Mesothelial cell of epicardium (in vitro differentiated cells): ENCODE measurements at regions not wholly inside any gene's neighbourhood (a gene's known extent, or its start where the extent isn't known, plus 50 kb on each side); places are given as distances from the start of the nearest gene placed in this dataset.

ENCODE experiments used
- DNase-seq, 2 experiments: peaks; one replicate each; pipeline ENCODE4 v3.0.0; 2021; ENCODE audit warnings: low spot score in 2 of 2; ENCODE audit not compliant: unreplicated experiment in 2 of 2
- H3K27ac Mint-ChIP-seq: 2 replicates; pipeline ENCODE4 v1.8.0; 2021; ENCODE audit warnings: mixed read lengths
- H3K27me3 Mint-ChIP-seq: 2 replicates; pipeline ENCODE4 v1.8.0; 2021; ENCODE audit warnings: low read depth, mixed read lengths
- H3K36me3 Mint-ChIP-seq: 2 replicates; pipeline ENCODE4 v1.8.0; 2021; ENCODE audit warnings: mixed read lengths
- H3K4me1 Mint-ChIP-seq: 2 replicates; pipeline ENCODE4 v1.8.0; 2021; ENCODE audit warnings: mixed read lengths
- H3K4me3 Mint-ChIP-seq: 2 replicates; pipeline ENCODE4 v1.8.0; 2021; ENCODE audit warnings: mild to moderate bottlenecking, moderate library complexity, mixed read lengths
- H3K9me3 Mint-ChIP-seq: 2 replicates; pipeline ENCODE4 v1.8.0; 2021; ENCODE audit warnings: mixed read lengths
- TF ChIP-seq, protein P1 (sequence below): fragments of 200-600 bp; sonication (generic); IDR thresholded peaks from one replicate; pipeline ENCODE4 v1.5.0; 2021; ENCODE audit warnings: antibody characterized with exemption; ENCODE audit not compliant: unreplicated experiment

DNA sequence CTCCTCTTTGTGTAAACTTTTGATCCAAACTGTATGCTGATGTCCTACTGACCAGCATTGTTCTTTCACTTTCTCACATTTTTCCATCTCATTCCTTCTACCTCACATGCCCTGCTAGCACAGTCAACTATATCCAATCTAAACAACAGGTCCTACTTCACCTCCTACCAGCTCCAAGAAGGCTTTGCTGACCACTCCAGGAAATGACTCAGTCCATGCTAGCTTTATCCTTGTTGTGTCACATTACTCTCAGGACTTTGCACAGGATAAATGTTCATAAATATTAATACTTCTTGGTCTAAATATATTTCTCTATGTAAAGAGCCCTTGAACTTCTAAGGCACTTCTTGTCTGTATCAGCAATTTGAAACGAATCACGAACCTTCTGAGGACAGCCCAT is 64.9 kb upstream of the PCED1B start:
- no peak overlapping the region for H3K27ac Mint-ChIP-seq
- H3K27me3 Mint-ChIP-seq: no peaks in the 10 kb centered on the region
- peaks cover 5% of the 10 kb centered on the region for H3K9me3 Mint-ChIP-seq
- no peak for DNase-seq
- no peak overlapping the region for H3K4me3 Mint-ChIP-seq
- TF ChIP-seq, protein P1, sequence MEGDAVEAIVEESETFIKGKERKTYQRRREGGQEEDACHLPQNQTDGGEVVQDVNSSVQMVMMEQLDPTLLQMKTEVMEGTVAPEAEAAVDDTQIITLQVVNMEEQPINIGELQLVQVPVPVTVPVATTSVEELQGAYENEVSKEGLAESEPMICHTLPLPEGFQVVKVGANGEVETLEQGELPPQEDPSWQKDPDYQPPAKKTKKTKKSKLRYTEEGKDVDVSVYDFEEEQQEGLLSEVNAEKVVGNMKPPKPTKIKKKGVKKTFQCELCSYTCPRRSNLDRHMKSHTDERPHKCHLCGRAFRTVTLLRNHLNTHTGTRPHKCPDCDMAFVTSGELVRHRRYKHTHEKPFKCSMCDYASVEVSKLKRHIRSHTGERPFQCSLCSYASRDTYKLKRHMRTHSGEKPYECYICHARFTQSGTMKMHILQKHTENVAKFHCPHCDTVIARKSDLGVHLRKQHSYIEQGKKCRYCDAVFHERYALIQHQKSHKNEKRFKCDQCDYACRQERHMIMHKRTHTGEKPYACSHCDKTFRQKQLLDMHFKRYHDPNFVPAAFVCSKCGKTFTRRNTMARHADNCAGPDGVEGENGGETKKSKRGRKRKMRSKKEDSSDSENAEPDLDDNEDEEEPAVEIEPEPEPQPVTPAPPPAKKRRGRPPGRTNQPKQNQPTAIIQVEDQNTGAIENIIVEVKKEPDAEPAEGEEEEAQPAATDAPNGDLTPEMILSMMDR: no peak
- H3K4me1 Mint-ChIP-seq: no peaks in the 10 kb centered on the region
- H3K36me3 Mint-ChIP-seq: no peaks in the 10 kb centered on the region

DNA sequence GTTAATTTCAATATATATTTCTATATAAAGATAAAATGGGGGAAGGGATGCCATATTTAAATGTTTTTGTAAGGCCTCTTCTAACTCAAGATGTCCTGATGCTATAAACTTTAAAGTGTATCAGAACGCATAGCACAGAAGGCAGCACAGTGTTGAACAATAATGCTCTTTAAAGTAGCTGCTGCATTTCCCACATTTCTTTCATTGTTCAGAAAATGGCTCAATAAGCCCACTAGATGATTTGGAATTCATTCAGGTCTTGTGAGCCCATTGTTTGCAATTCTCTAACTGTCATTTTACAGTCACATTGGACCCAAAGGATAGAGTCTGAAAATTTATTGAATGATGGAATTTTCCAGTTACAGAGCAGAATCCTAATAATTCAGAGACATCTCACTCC is 64.0 kb upstream of the PCED1B start:
- no peak for DNase-seq
- no peaks in the 10 kb centered on the region for H3K36me3 Mint-ChIP-seq
- H3K4me1 Mint-ChIP-seq: no peaks in the 10 kb centered on the region
- TF ChIP-seq, protein P1: no peak
- peaks cover 5% of the 10 kb centered on the region for H3K9me3 Mint-ChIP-seq
- no peak overlapping the region for H3K4me3 Mint-ChIP-seq
- no peaks in the 10 kb centered on the region for H3K27me3 Mint-ChIP-seq
- no peak overlapping the region for H3K27ac Mint-ChIP-seq

GRCh38 chr12:47017041-47017713 is 62.2 kb upstream of the PCED1B start:
- H3K4me1 Mint-ChIP-seq: peaks cover 2% of the 10 kb centered on the region
- H3K27me3 Mint-ChIP-seq: no peaks in the 10 kb centered on the region
- no peak overlapping the region for H3K4me3 Mint-ChIP-seq
- TF ChIP-seq, protein P1: no peak
- H3K36me3 Mint-ChIP-seq: no peaks in the 10 kb centered on the region
- peaks cover 5% of the 10 kb centered on the region for H3K9me3 Mint-ChIP-seq
- no peak overlapping the region for H3K27ac Mint-ChIP-seq
- DNase-seq: no peak

DNA sequence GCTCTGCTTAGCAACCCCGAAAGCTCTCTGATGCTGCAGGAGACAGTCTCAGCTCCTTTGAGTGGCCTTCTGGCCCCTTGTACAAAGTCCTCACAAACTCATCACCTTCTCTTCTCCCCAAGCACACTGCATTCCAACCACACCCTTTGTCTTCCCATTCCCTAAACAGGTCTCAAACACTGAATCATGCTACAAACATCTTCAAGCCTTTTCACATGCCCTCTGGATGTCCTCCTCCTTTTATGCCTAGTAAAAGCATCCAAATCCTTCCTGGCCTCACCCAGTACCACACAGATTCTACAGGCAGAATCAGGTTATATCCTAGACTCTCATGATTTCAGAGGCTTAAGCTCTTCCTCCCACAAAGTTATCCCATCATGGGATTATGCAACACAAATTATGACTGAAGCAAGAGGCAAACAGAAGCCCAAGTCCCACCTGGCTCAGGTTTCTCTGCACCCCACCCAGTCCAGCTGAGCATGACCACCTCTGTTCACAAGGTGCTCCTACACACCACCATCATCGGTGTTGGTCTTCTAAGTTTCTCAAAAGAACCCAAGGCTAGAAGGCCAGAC is 61.4 kb upstream of the PCED1B start:
- no peak for DNase-seq
- Mint-ChIP-seq H3K4me1 (peaks cover 2% of the 10 kb centered on the region), H3K36me3 (no peaks in the 10 kb centered on the region), H3K9me3 (peaks cover 5% of the 10 kb centered on the region), H3K27me3 (no peaks in the 10 kb centered on the region), H3K27ac (no peak overlapping the region), H3K4me3 (no peak overlapping the region)
- TF ChIP-seq, protein P1: no peak

GRCh38 chr12:47020211-47020821 is 59.1 kb upstream of the PCED1B start:
- H3K27me3 Mint-ChIP-seq: no peaks in the 10 kb centered on the region

More at GRCh38 chr12:47020211-47020821, 59.1 kb upstream of the PCED1B start:
- Mint-ChIP-seq H3K36me3 (no peaks in the 10 kb centered on the region), H3K4me3 (no peak overlapping the region), H3K27ac (no peak overlapping the region), H3K4me1 (peaks cover 4% of the 10 kb centered on the region), H3K9me3 (peaks cover 5% of the 10 kb centered on the region)
- TF ChIP-seq, protein P1: no peak
- DNase-seq: no peak
